Activated naive CD8-positive, alpha-beta T cell treated with anti-CD3 and anti-CD28 coated beads, Interleukin-2, amount 50 U/mL, for 24 hours (primary cell): ENCODE measurements at regions not wholly inside any gene's neighbourhood (a gene's known extent, or its start where the extent isn't known, plus 50 kb on each side); places are given as distances from the start of the nearest gene placed in this dataset.
A peak's percentile ranks its signal among the peaks of the same experiment; 100 is the strongest.
"Not testable (repeated sequence)": the region's sequence is repeated elsewhere in the genome, so short reads cannot be mapped to it uniquely, and the experiment has no call there.

Source experiments
- ATAC-seq: fragments of 150-1000 bp; cut with Tn5 transposase; one replicate; pipeline ENCODE4 v1.10.0; 2021
- DNase-seq: peaks from one replicate; pipeline ENCODE4 v3.0.0; 2021
- H3K27ac Mint-ChIP-seq: one replicate; pipeline ENCODE4 v1.8.0; 2021; ENCODE audit warnings: mild to moderate bottlenecking, mixed read lengths
- H3K27me3 Mint-ChIP-seq: one replicate; pipeline ENCODE4 v1.8.0; 2021; ENCODE audit warnings: mixed read lengths
- H3K36me3 Mint-ChIP-seq: one replicate; pipeline ENCODE4 v1.8.0; 2021; ENCODE audit warnings: low read depth, mixed read lengths
- H3K4me1 Mint-ChIP-seq: one replicate; pipeline ENCODE4 v1.8.0; 2021; ENCODE audit warnings: mixed read lengths
- H3K4me3 Mint-ChIP-seq: one replicate; pipeline ENCODE4 v1.8.0; 2021; ENCODE audit warnings: mild to moderate bottlenecking, moderate library complexity, mixed read lengths
- H3K9me3 Mint-ChIP-seq: one replicate; pipeline ENCODE4 v1.8.0; 2021; ENCODE audit warnings: mixed read lengths

- Mint-ChIP-seq H3K27me3 (no peaks in the 10 kb centered on the region), H3K4me3 (no peak overlapping the region), H3K9me3 (no peaks in the 10 kb centered on the region), H3K4me1 (no peaks in the 10 kb centered on the region), H3K36me3 (no peaks in the 10 kb centered on the region), H3K27ac (no peak overlapping the region)
- DNase-seq (no peak), ATAC-seq (no peak)
Measured at GRCh38 chr16:80253741-80254140, 287.1 kb upstream of the DYNLRB2 start.

GRCh38 chr16:80250381-80250780 is 290.4 kb upstream of the DYNLRB2 start:
- H3K4me3 Mint-ChIP-seq, result no peak overlapping the region
- no peaks in the 10 kb centered on the region for H3K9me3 Mint-ChIP-seq
- H3K4me1 Mint-ChIP-seq, result no peaks in the 10 kb centered on the region
- H3K27me3 Mint-ChIP-seq, result no peaks in the 10 kb centered on the region
- DNase-seq (no peak), ATAC-seq (no peak)
- no peaks in the 10 kb centered on the region for H3K36me3 Mint-ChIP-seq
- H3K27ac Mint-ChIP-seq, result no peak overlapping the region

- H3K4me3 Mint-ChIP-seq, DNase-seq, H3K27me3 Mint-ChIP-seq, H3K4me1 Mint-ChIP-seq, H3K27ac Mint-ChIP-seq, H3K9me3 Mint-ChIP-seq, H3K36me3 Mint-ChIP-seq, ATAC-seq: not testable (repeated sequence)
Measured at GRCh38 chr16:80243303-80243702, 297.5 kb upstream of the DYNLRB2 start.

- H3K4me1 Mint-ChIP-seq, H3K27me3 Mint-ChIP-seq, ATAC-seq, H3K4me3 Mint-ChIP-seq, H3K36me3 Mint-ChIP-seq, H3K9me3 Mint-ChIP-seq, DNase-seq, H3K27ac Mint-ChIP-seq: not testable (repeated sequence)
Measured at GRCh38 chr16:80242279-80242678, 298.5 kb upstream of the DYNLRB2 start.

- H3K9me3 Mint-ChIP-seq, result no peaks in the 10 kb centered on the region
- no peak overlapping the region for H3K27ac Mint-ChIP-seq
- no peaks in the 10 kb centered on the region for H3K4me1 Mint-ChIP-seq
- H3K27me3 Mint-ChIP-seq, result peaks cover 2% of the 10 kb centered on the region
- ATAC-seq, result no peak
- H3K4me3 Mint-ChIP-seq, result no peak overlapping the region
- no peak for DNase-seq
- H3K36me3 Mint-ChIP-seq, result no peaks in the 10 kb centered on the region
Measured at GRCh38 chr16:80233097-80233835, 307.5 kb upstream of the DYNLRB2 start.

- peak; percentile 11 for DNase-seq
- Mint-ChIP-seq H3K27me3 (peaks cover 2% of the 10 kb centered on the region), H3K4me1 (no peaks in the 10 kb centered on the region), H3K4me3 (no peak overlapping the region), H3K9me3 (peaks cover 2% of the 10 kb centered on the region), H3K36me3 (no peaks in the 10 kb centered on the region), H3K27ac (peak overlapping the region; percentile 29)
- peak; percentile 92 for ATAC-seq
Measured at GRCh38 chr16:80231888-80232287, 308.9 kb upstream of the DYNLRB2 start.

- peaks cover 9% of the 10 kb centered on the region for H3K9me3 Mint-ChIP-seq
- no peak overlapping the region for H3K27ac Mint-ChIP-seq
- DNase-seq (no peak), ATAC-seq (no peak)
- no peak overlapping the region for H3K4me3 Mint-ChIP-seq
- peaks cover 2% of the 10 kb centered on the region for H3K27me3 Mint-ChIP-seq
- no peaks in the 10 kb centered on the region for H3K4me1 Mint-ChIP-seq
- no peaks in the 10 kb centered on the region for H3K36me3 Mint-ChIP-seq
Measured at GRCh38 chr16:80231121-80231520, 309.7 kb upstream of the DYNLRB2 start.

GRCh38 chr16:80230328-80231120 is 310.3 kb upstream of the DYNLRB2 start:
- Mint-ChIP-seq H3K4me3 (no peak overlapping the region), H3K9me3 (peaks cover 12% of the 10 kb centered on the region), H3K36me3 (no peaks in the 10 kb centered on the region), H3K27ac (no peak overlapping the region), H3K4me1 (no peaks in the 10 kb centered on the region), H3K27me3 (peaks cover 2% of the 10 kb centered on the region)
- ATAC-seq (no peak), DNase-seq (no peak)

GRCh38 chr16:80226499-80226898 is 314.3 kb upstream of the DYNLRB2 start:
- H3K27me3 Mint-ChIP-seq, result peaks cover 2% of the 10 kb centered on the region
- no peak for ATAC-seq
- H3K4me3 Mint-ChIP-seq, result no peak overlapping the region
- no peak overlapping the region for H3K27ac Mint-ChIP-seq
- H3K9me3 Mint-ChIP-seq, result peaks cover 16% of the 10 kb centered on the region
- H3K4me1 Mint-ChIP-seq, result no peaks in the 10 kb centered on the region
- no peak for DNase-seq
- H3K36me3 Mint-ChIP-seq, result no peaks in the 10 kb centered on the region

- no peak for DNase-seq
- ATAC-seq, result no peak
- Mint-ChIP-seq H3K27ac (no peak overlapping the region), H3K9me3 (no peaks in the 10 kb centered on the region), H3K4me3 (no peak overlapping the region), H3K36me3 (no peaks in the 10 kb centered on the region), H3K27me3 (peaks cover 5% of the 10 kb centered on the region), H3K4me1 (no peaks in the 10 kb centered on the region)
Measured at GRCh38 chr16:80210787-80211186, 330.0 kb upstream of the DYNLRB2 start.

- no peaks in the 10 kb centered on the region for H3K9me3 Mint-ChIP-seq
- no peak overlapping the region for H3K4me3 Mint-ChIP-seq
- no peak overlapping the region for H3K27ac Mint-ChIP-seq
- no peaks in the 10 kb centered on the region for H3K36me3 Mint-ChIP-seq
- DNase-seq (no peak), ATAC-seq (no peak)
- peaks cover 7% of the 10 kb centered on the region for H3K27me3 Mint-ChIP-seq
- no peaks in the 10 kb centered on the region for H3K4me1 Mint-ChIP-seq
Measured at GRCh38 chr16:80208743-80209142, 332.1 kb upstream of the DYNLRB2 start.

GRCh38 chr16:80208015-80208414 is 332.8 kb upstream of the DYNLRB2 start:
- no peaks in the 10 kb centered on the region for H3K4me1 Mint-ChIP-seq
- H3K36me3 Mint-ChIP-seq, result no peaks in the 10 kb centered on the region
- ATAC-seq (no peak), DNase-seq (no peak)
- H3K27ac Mint-ChIP-seq, result no peak overlapping the region
- no peak overlapping the region for H3K4me3 Mint-ChIP-seq
- no peaks in the 10 kb centered on the region for H3K9me3 Mint-ChIP-seq
- peaks cover 4% of the 10 kb centered on the region for H3K27me3 Mint-ChIP-seq

GRCh38 chr16:80203821-80204220 is 337.0 kb upstream of the DYNLRB2 start:
- Mint-ChIP-seq H3K4me1 (no peaks in the 10 kb centered on the region), H3K36me3 (no peaks in the 10 kb centered on the region), H3K4me3 (no peak overlapping the region), H3K27me3 (peaks cover 4% of the 10 kb centered on the region), H3K9me3 (no peaks in the 10 kb centered on the region), H3K27ac (no peak overlapping the region)
- DNase-seq (no peak), ATAC-seq (peak; percentile 15)

GRCh38 chr16:80202831-80203413 is 337.9 kb upstream of the DYNLRB2 start:
- Mint-ChIP-seq H3K27me3 (peaks cover 4% of the 10 kb centered on the region), H3K9me3 (no peaks in the 10 kb centered on the region), H3K4me3 (no peak overlapping the region), H3K4me1 (peaks cover 2% of the 10 kb centered on the region), H3K27ac (no peak overlapping the region), H3K36me3 (no peaks in the 10 kb centered on the region)
- DNase-seq (no peak), ATAC-seq (no peak)

- H3K36me3 Mint-ChIP-seq, result no peaks in the 10 kb centered on the region
Measured at GRCh38 chr16:80200079-80200478, 340.7 kb upstream of the DYNLRB2 start.

More at GRCh38 chr16:80200079-80200478, 340.7 kb upstream of the DYNLRB2 start:
- no peak for ATAC-seq
- H3K27ac Mint-ChIP-seq, result no peak overlapping the region
- H3K27me3 Mint-ChIP-seq, result peaks cover 4% of the 10 kb centered on the region
- no peak for DNase-seq
- H3K4me1 Mint-ChIP-seq, result peaks cover 6% of the 10 kb centered on the region
- no peaks in the 10 kb centered on the region for H3K9me3 Mint-ChIP-seq
- H3K4me3 Mint-ChIP-seq, result no peak overlapping the region
